Glutamatergic neuron (in vitro differentiated cells): ENCODE measurements at regions not wholly inside any gene's neighbourhood (a gene's known extent, or its start where the extent isn't known, plus 50 kb on each side); places are given as distances from the start of the nearest gene placed in this dataset.
A peak's percentile ranks its signal among the peaks of the same experiment; 100 is the strongest.

Source experiments
- DNase-seq: peaks from one replicate; pipeline ENCODE4 v3.0.0; 2022
- H3K27ac Mint-ChIP-seq: one replicate; pipeline ENCODE4 v1.8.0; 2020; ENCODE audit warnings: mild to moderate bottlenecking, mixed read lengths, inconsistent platforms; ENCODE audit not compliant: unreplicated experiment
- H3K27me3 Mint-ChIP-seq: one replicate; pipeline ENCODE4 v1.8.0; 2020; ENCODE audit warnings: mild to moderate bottlenecking, moderate library complexity, mixed read lengths, inconsistent platforms; ENCODE audit not compliant: unreplicated experiment
- H3K36me3 Mint-ChIP-seq: one replicate; pipeline ENCODE4 v1.8.0; 2020; ENCODE audit warnings: mild to moderate bottlenecking, mixed read lengths, inconsistent platforms; ENCODE audit not compliant: unreplicated experiment
- H3K4me1 Mint-ChIP-seq: one replicate; pipeline ENCODE4 v1.8.0; 2020; ENCODE audit warnings: mild to moderate bottlenecking, low read depth, mixed read lengths, inconsistent platforms; ENCODE audit not compliant: unreplicated experiment
- H3K4me3 Mint-ChIP-seq: one replicate; pipeline ENCODE4 v1.8.0; 2020; ENCODE audit warnings: mild to moderate bottlenecking, mixed read lengths, inconsistent platforms; ENCODE audit not compliant: unreplicated experiment
- H3K9me3 Mint-ChIP-seq: one replicate; pipeline ENCODE4 v1.8.0; 2020; ENCODE audit warnings: mild to moderate bottlenecking, moderate library complexity, mixed read lengths, inconsistent platforms; ENCODE audit not compliant: unreplicated experiment
- CTCF ChIP-seq: fragments of 200-600 bp; sonication (generic); IDR thresholded peaks from one replicate; pipeline ENCODE4 v1.5.0; 2021; ENCODE audit not compliant: partially characterized antibody, unreplicated experiment

GRCh38 chrX:39805022-39805421 is 292.7 kb downstream of the BCOR start:
- H3K4me1 Mint-ChIP-seq, result peaks cover 3% of the 10 kb centered on the region
- no peaks in the 10 kb centered on the region for H3K9me3 Mint-ChIP-seq
- no peak overlapping the region for H3K4me3 Mint-ChIP-seq
- no peak for TF ChIP-seq CTCF
- H3K36me3 Mint-ChIP-seq, result no peaks in the 10 kb centered on the region
- no peak overlapping the region for H3K27ac Mint-ChIP-seq
- no peak for DNase-seq
- H3K27me3 Mint-ChIP-seq, result no peaks in the 10 kb centered on the region

DNA sequence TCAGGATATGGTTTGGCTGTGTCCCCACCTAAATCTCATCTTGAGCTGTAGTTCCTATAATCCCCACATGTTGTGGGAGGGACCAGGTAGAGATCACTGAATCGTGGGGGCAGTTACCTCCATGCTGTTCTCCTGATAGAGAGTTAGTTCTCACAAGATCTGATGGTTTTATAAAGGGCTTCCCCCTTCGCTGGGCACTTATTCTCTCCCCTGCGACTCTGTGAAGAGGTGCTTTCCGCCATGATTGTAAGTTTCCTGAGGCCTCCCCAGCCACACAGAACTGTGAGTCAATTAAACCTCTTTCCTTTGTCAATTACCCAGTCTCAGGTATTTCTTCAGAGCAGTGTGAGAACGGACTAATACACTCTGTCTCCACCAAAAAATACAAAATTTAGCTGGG is 291.9 kb downstream of the BCOR start:
- H3K27me3 Mint-ChIP-seq, result no peaks in the 10 kb centered on the region
- H3K27ac Mint-ChIP-seq, result no peak overlapping the region
- DNase-seq, result no peak
- H3K9me3 Mint-ChIP-seq, result peaks cover 1% of the 10 kb centered on the region
- no peak for TF ChIP-seq CTCF
- H3K4me1 Mint-ChIP-seq, result peaks cover 3% of the 10 kb centered on the region
- no peaks in the 10 kb centered on the region for H3K36me3 Mint-ChIP-seq
- no peak overlapping the region for H3K4me3 Mint-ChIP-seq

GRCh38 chrX:39808471-39808917 is 289.3 kb downstream of the BCOR start:
- peaks cover 1% of the 10 kb centered on the region for H3K9me3 Mint-ChIP-seq
- peaks cover 2% of the 10 kb centered on the region for H3K27me3 Mint-ChIP-seq
- DNase-seq, result no peak
- H3K27ac Mint-ChIP-seq, result no peak overlapping the region
- H3K36me3 Mint-ChIP-seq, result no peaks in the 10 kb centered on the region
- no peak for TF ChIP-seq CTCF
- H3K4me3 Mint-ChIP-seq, result no peak overlapping the region
- peaks cover 8% of the 10 kb centered on the region for H3K4me1 Mint-ChIP-seq

GRCh38 chrX:39809331-39809730 is 288.4 kb downstream of the BCOR start:
- H3K4me3 Mint-ChIP-seq, result no peak overlapping the region
- no peaks in the 10 kb centered on the region for H3K36me3 Mint-ChIP-seq
- no peak for TF ChIP-seq CTCF
- H3K27me3 Mint-ChIP-seq, result peaks cover 7% of the 10 kb centered on the region
- H3K27ac Mint-ChIP-seq, result no peak overlapping the region
- DNase-seq, result no peak
- peaks cover 4% of the 10 kb centered on the region for H3K9me3 Mint-ChIP-seq
- H3K4me1 Mint-ChIP-seq, result peaks cover 13% of the 10 kb centered on the region

DNA sequence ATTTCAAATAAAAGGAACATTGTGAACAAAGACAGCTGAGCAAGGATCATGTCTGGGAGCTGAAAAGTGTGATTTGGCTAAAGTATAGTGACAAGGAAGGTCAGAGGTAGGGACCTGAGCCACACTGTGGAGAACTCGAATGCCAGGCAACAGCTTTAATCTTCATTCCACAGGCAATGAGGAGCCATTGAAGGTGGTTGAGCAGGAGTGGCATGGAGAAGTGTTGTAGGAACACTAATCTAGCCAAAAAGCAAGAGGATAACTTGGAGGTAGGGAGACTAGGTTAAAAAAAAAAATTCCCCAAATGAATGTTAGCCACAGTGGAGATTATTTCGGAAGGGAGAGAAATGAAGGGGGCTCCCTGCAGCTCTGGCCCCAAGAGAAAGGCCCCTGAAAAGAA is 286.9 kb downstream of the BCOR start:
- no peak for TF ChIP-seq CTCF
- DNase-seq, result no peak
- H3K36me3 Mint-ChIP-seq, result no peaks in the 10 kb centered on the region
- H3K27ac Mint-ChIP-seq, result no peak overlapping the region
- peaks cover 4% of the 10 kb centered on the region for H3K9me3 Mint-ChIP-seq
- H3K4me1 Mint-ChIP-seq, result peaks cover 18% of the 10 kb centered on the region
- H3K4me3 Mint-ChIP-seq, result peak overlapping the region; percentile 25
- H3K27me3 Mint-ChIP-seq, result peaks cover 7% of the 10 kb centered on the region
